Activated CD4-positive, alpha-beta T cell treated with anti-CD3 and anti-CD28 coated beads, Interleukin-2, amount 10 ng/mL, durations not matched to agents 24 days and 14 days (primary cell): ENCODE measurements at regions not wholly inside any gene's neighbourhood (a gene's known extent, or its start where the extent isn't known, plus 50 kb on each side); places are given as distances from the start of the nearest gene placed in this dataset.

Experiments
- DNase-seq: peaks from one replicate; pipeline ENCODE4 v3.0.0; 2022
- H3K27ac Mint-ChIP-seq: one replicate; pipeline ENCODE4 v1.8.0; 2022; ENCODE audit warnings: mild to moderate bottlenecking, mixed read lengths
- H3K27me3 Mint-ChIP-seq: one replicate; pipeline ENCODE4 v1.8.0; 2022; ENCODE audit warnings: mixed read lengths
- H3K36me3 Mint-ChIP-seq: one replicate; pipeline ENCODE4 v1.8.0; 2022; ENCODE audit warnings: low read depth, mild to moderate bottlenecking, mixed read lengths
- H3K4me1 Mint-ChIP-seq: one replicate; pipeline ENCODE4 v1.8.0; 2021; ENCODE audit warnings: mixed read lengths
- H3K4me3 Mint-ChIP-seq: one replicate; pipeline ENCODE4 v1.8.0; 2022; ENCODE audit warnings: mild to moderate bottlenecking, moderate library complexity, mixed read lengths
- H3K9me3 Mint-ChIP-seq: one replicate; pipeline ENCODE4 v1.8.0; 2021; ENCODE audit warnings: mixed read lengths
- intact Hi-C: fragments of 100-400 bp; cut with micrococcal nuclease; formaldehyde crosslinking; loops from one replicate; pipeline ENCODE4 v1.15.1; 2023

DNA sequence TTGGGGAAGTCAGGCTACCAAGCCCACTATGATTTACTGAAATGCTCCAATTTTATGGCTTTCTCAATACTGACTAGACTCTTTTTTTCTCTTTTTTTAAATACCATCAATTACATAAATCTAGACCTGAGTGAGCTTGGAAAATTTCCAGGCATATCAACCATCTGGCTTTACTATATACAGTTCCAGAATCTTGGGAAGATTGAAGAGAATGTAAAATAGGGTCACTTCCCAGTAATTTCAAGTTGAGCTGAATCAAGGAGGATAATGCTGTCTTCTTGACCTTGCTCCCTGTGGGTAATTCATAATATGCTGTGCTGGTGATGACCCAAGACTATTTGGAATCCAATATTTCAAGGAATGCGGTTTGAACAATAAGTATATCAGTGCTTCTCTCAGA, 108.1 kb downstream of the MAP3K21 start:
- Mint-ChIP-seq H3K4me1 (no peaks in the 10 kb centered on the region), H3K27me3 (peaks cover 22% of the 10 kb centered on the region), H3K4me3 (no peak overlapping the region), H3K9me3 (no peaks in the 10 kb centered on the region), H3K27ac (no peak overlapping the region), H3K36me3 (no peaks in the 10 kb centered on the region)
- DNase-seq = peak; percentile 6
- intact Hi-C loops = no loop called here

- peak; percentile 7 for DNase-seq
- Mint-ChIP-seq H3K36me3 (no peaks in the 10 kb centered on the region), H3K27me3 (peaks cover 18% of the 10 kb centered on the region), H3K4me3 (no peak overlapping the region), H3K27ac (no peak overlapping the region), H3K4me1 (no peaks in the 10 kb centered on the region), H3K9me3 (no peaks in the 10 kb centered on the region)
- intact Hi-C loops = loop anchor here (5.0 kb wide), 2 partner anchors 42 to 628 kb away; no protein-coding TSS in a partner anchor
These were observed 112.2 kb downstream of the MAP3K21 start for GRCh38 chr1:233439721-233440120.

DNA sequence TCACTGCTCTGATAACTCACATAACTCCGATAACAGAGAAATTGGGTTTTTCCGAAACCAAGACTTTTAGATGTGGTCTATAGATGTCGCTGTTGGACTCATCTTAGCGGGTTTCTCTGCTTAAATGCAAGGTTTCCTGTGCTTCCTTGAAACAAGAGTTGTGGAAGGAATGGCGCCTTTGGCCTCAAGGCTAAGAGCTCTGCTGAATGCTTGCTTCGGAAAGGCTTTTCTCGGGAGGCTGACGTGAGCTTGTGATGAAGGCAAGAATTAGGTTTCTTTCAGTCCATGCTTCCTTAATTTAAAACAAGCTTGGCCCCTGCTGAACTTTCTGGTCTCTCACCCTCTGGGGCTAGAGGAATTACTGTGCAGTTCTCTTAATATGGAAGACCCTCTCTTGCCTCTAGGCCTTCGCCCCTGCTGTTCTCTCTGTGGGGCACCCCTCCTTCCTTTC, 113.5 kb downstream of the MAP3K21 start:
- peak; percentile 69 for DNase-seq
- Mint-ChIP-seq H3K36me3 (no peaks in the 10 kb centered on the region), H3K9me3 (no peaks in the 10 kb centered on the region), H3K27me3 (peaks cover 18% of the 10 kb centered on the region), H3K4me3 (no peak overlapping the region), H3K27ac (no peak overlapping the region), H3K4me1 (no peaks in the 10 kb centered on the region)
- intact Hi-C loops = loop anchor here (1.0 to 5.0 kb wide), 3 partner anchors 44 to 626 kb away; no protein-coding TSS in a partner anchor

DNA sequence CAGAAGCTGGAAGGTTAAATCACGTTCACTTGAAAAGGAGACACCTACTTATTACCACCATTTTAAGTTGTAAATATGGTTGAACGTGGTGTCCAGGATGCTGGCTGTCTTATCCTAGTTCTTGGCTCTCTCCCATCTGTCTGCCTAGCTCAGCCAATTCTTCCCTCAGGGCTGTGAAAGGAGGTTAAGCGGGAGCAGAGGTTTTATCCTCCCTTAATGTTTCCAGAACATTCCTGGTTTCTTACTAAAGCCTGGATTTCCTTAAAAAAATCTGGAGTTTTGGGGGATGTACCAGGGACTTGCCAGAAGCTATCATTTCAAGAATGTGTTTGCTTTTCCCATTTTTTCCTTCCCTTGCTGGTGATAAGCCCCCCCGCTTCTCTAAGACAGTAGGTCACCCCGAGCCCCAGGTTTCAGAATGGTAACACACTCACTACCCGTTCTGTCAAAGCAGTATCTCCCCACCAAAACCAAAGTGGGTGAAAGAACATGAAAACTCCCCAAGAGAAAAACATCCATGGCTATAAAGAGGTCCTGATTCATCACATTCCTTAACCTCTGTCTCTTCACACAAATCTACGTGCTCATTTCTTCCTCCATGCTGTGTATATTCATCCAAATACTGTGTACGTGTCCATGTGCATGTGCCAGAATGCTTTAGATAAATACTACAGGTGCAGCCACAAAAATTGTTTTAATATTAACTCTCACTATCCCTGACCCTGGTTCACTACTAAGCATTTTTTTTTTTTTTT, 114.7 kb downstream of the MAP3K21 start:
- DNase-seq = no peak
- Mint-ChIP-seq H3K9me3 (no peaks in the 10 kb centered on the region), H3K4me3 (no peak overlapping the region), H3K27me3 (peaks cover 12% of the 10 kb centered on the region), H3K36me3 (no peaks in the 10 kb centered on the region), H3K27ac (no peak overlapping the region), H3K4me1 (no peaks in the 10 kb centered on the region)
- intact Hi-C loops = loop anchor here (5.0 kb wide), 2 partner anchors 45 to 625 kb away; no protein-coding TSS in a partner anchor

DNA sequence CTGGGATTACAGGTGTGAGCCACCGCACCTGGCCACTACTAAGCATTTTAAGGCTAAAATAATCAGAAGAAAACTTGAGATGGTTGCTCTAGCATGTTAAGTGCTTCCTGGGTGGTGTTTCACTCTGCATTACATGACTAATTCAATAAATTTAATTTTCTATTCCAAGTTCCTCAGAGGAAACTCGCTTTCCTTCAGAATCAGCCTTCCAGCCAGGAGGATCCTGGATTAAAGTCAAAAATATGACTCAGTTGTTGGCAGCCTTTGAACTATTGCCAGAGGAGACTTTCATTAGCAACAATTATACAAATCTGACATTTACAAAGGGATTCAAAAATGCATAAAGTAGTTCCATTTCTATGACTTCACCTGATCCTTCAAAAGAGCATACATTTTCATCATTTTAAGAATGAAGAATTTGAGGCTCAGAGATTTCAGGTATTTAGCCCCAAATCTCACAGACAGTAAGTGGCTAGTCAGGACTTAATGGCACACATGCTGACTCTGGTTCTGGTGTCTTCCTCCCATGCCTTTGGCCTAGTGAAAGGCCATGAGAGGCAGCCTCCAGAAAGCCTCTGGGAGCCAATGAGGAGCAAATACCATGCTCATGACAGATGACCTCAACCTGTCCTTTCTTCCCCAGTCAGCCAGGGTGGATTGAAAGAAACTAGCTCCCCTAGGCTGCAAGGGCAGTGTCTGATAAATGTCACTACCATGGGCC, 115.7 kb downstream of the MAP3K21 start:
- Mint-ChIP-seq H3K9me3 (no peaks in the 10 kb centered on the region), H3K36me3 (no peaks in the 10 kb centered on the region), H3K4me1 (no peaks in the 10 kb centered on the region), H3K4me3 (no peak overlapping the region), H3K27me3 (peaks cover 11% of the 10 kb centered on the region), H3K27ac (no peak overlapping the region)
- intact Hi-C loops = loop anchor here (5.0 kb wide), 2 partner anchors 46 to 624 kb away; no protein-coding TSS in a partner anchor
- no peak for DNase-seq

DNA sequence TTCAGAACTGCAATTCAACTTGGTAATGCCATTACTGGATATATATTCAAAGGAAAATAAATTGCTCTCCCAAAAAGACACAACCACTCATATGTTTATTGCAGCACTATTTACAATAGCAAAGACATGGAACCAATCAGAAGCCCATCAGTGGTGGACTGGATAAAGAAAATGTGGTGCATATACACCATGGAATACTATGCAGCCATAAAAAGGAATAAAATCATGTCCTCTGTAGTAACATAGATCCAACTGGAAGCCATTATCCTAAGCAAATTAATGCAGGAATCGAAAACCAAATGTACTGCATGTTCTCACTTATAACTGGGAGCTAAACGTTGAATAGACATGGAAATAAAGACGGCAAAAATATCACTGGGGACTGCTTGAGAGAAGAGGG, 117.0 kb downstream of the MAP3K21 start:
- no peak for DNase-seq
- Mint-ChIP-seq H3K27ac (no peak overlapping the region), H3K4me1 (no peaks in the 10 kb centered on the region), H3K27me3 (peaks cover 6% of the 10 kb centered on the region), H3K4me3 (no peak overlapping the region), H3K9me3 (no peaks in the 10 kb centered on the region), H3K36me3 (no peaks in the 10 kb centered on the region)
- intact Hi-C loops = loop anchor here (5.0 kb wide), 2 partner anchors 47 to 623 kb away; no protein-coding TSS in a partner anchor

- no peak for DNase-seq
- no peaks in the 10 kb centered on the region for H3K9me3 Mint-ChIP-seq
- H3K4me1 Mint-ChIP-seq = no peaks in the 10 kb centered on the region
- intact Hi-C loops = no loop called here
- peaks cover 9% of the 10 kb centered on the region for H3K27me3 Mint-ChIP-seq
- no peak overlapping the region for H3K27ac Mint-ChIP-seq
- no peak overlapping the region for H3K4me3 Mint-ChIP-seq
- no peaks in the 10 kb centered on the region for H3K36me3 Mint-ChIP-seq
These were observed 118.2 kb downstream of the MAP3K21 start for GRCh38 chr1:233445737-233446136.

DNA sequence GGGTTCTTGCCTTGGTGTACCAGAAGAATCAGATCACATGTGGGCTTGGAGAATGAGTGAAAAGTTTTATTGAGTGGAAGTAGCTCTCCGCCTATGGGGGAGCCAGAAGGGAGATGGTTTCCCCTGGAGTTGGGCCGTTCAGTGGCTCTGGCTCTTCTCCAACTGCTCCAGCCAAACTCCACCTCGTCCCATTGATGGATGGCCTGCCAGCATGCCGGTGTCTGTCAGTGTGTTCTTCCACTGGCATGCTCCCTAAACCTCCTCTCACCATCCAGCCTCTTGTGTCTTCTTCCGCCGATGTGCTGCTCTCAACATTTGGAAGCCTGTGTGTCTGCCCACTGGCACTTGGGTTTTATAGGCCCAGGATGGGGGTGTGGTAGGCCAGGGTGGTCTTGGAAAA, 119.4 kb downstream of the MAP3K21 start:
- Mint-ChIP-seq H3K27me3 (peaks cover 14% of the 10 kb centered on the region), H3K4me3 (no peak overlapping the region), H3K9me3 (no peaks in the 10 kb centered on the region), H3K36me3 (no peaks in the 10 kb centered on the region), H3K27ac (no peak overlapping the region), H3K4me1 (no peaks in the 10 kb centered on the region)
- intact Hi-C loops = no loop called here
- no peak for DNase-seq

DNA sequence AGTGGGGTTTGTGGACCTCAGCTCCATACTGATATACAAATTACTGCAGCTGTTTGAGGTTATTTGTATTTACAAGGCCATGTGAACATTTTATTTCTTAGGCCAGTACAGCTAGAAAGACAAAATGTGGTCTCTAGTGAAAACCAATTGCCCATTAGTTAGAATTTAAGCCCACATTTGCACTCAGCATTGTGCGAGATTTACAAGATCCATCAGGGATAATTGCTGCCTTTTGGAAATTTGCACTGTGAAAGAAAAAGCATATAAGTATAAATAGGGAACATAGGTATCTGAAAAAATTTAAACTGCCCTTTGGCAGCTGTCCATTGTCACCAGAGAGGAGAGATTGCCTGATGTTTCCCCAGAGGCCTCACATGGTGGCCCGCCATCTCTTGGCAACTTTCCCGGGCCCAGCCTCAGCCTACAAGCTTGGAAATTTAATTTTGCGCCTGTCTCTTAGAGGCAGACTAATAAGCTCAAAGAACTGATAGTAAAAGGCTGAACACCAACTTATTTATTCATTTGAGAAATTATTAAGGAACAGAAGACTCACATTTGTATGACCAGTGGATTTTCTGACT, 120.7 kb downstream of the MAP3K21 start:
- Mint-ChIP-seq H3K4me1 (no peaks in the 10 kb centered on the region), H3K9me3 (no peaks in the 10 kb centered on the region), H3K4me3 (no peak overlapping the region), H3K27me3 (peaks cover 14% of the 10 kb centered on the region), H3K36me3 (no peaks in the 10 kb centered on the region), H3K27ac (no peak overlapping the region)
- intact Hi-C loops = no loop called here
- DNase-seq = no peak

- intact Hi-C loops = no loop called here
- Mint-ChIP-seq H3K9me3 (no peaks in the 10 kb centered on the region), H3K4me1 (no peaks in the 10 kb centered on the region), H3K27me3 (peaks cover 19% of the 10 kb centered on the region), H3K4me3 (no peak overlapping the region), H3K27ac (no peak overlapping the region), H3K36me3 (no peaks in the 10 kb centered on the region)
- DNase-seq = no peak
These were observed 125.2 kb downstream of the MAP3K21 start for GRCh38 chr1:233452724-233453123.

DNA sequence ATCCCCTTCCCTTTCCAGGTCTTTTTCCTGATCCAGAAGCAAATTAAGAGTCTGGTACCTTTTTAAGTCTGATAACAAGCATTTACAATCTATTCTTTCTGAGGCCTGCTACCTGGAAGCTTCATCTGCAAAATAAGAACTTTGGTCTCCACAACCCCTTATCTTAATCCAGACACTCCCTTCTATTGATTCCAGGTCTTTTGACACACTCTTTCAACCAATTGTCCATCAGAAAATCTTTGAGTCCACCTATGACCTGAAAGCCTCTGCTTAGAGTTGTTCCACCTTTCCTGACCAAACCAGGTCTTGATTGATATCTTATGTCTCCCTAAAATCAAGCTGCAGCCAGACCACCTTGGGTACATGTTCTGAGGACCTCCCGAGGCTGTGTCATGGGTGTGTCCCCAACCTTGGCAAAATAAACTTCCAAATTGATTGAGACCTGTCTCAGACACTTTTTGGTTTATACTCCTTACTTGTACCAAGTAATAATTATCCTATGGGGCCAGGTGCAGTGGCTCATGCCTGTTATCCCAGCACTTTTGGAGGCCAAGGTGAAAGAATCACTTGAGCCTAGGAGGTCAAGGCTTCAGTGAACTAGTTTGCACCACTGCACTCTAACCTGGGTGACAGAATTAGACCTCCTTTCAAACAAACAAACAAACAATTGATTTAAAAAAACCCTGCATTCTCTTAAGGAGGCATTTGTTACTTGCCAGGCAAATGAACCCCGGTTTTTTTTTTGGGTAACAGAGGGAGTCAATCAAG, 126.1 kb downstream of the MAP3K21 start:
- Mint-ChIP-seq H3K9me3 (no peaks in the 10 kb centered on the region), H3K27ac (no peak overlapping the region), H3K36me3 (no peaks in the 10 kb centered on the region), H3K4me1 (no peaks in the 10 kb centered on the region), H3K4me3 (no peak overlapping the region), H3K27me3 (peaks cover 19% of the 10 kb centered on the region)
- intact Hi-C loops = no loop called here
- no peak for DNase-seq

DNA sequence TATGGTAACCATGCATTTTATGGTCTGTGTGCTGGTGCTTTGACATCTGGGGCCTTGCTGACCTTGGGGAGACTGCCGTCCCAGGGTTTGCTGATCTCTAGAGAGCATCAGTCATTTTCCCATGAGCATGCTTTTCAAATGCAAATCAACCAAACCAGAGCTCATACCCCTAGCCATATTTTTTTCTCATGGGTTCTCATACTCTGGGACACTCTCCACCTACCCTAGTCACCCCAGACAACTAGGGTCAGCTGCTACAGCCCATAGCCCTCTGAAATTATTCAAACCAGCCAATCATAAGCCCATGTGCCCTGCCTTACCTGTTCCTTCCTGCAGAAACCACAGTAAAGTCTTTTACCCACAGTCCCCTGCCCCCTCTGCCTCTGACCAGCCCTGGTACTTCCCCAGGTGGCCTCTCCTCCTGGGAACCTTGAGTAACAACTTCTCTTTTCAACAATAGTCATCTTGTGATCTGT, 132.0 kb downstream of the MAP3K21 start:
- Mint-ChIP-seq H3K4me3 (no peak overlapping the region), H3K27ac (no peak overlapping the region), H3K4me1 (peaks cover 3% of the 10 kb centered on the region), H3K36me3 (no peaks in the 10 kb centered on the region), H3K27me3 (peaks cover 2% of the 10 kb centered on the region), H3K9me3 (no peaks in the 10 kb centered on the region)
- intact Hi-C loops = no loop called here
- DNase-seq = no peak

GRCh38 chr1:233459968-233460367, 132.4 kb downstream of the MAP3K21 start:
- Mint-ChIP-seq H3K9me3 (no peaks in the 10 kb centered on the region), H3K36me3 (no peaks in the 10 kb centered on the region), H3K27me3 (peaks cover 2% of the 10 kb centered on the region), H3K4me3 (no peak overlapping the region), H3K4me1 (peaks cover 3% of the 10 kb centered on the region), H3K27ac (no peak overlapping the region)
- intact Hi-C loops = no loop called here
- no peak for DNase-seq
